ENCODE measurements at regions not wholly inside any gene's neighbourhood (a gene's known extent, or its start where the extent isn't known, plus 50 kb on each side); places are given as distances from the start of the nearest gene placed in this dataset.
"Not testable (repeated sequence)": the region's sequence is repeated elsewhere in the genome, so short reads cannot be mapped to it uniquely, and the experiment has no call there.

GRCh38 chr9:107824556-107824955 lies 335.0 kb upstream of the KLF4 start:
- DNase-seq: no peak
- no peak overlapping the region for H3K4me3 ChIP-seq
- H3K36me3 ChIP-seq: no peaks in the 10 kb centered on the region
- H3K27ac ChIP-seq: no peak overlapping the region
- intact Hi-C loops (cut with DNase I; ENCODE audit: low total_unique reads): no loop called here
- H3K4me1 ChIP-seq: no peaks in the 10 kb centered on the region
- H3K27me3 ChIP-seq: no peaks in the 10 kb centered on the region
- no peaks in the 10 kb centered on the region for H3K9me3 ChIP-seq
- TF ChIP-seq CTCF (IDR thresholded peaks at IDR 0.05): no peak

GRCh38 chr9:107819772-107820565 lies 330.4 kb upstream of the KLF4 start:
- Histone ChIP-seq H3K36me3 (no peaks in the 10 kb centered on the region), H3K27ac (no peak overlapping the region), H3K4me1 (no peaks in the 10 kb centered on the region), H3K27me3 (no peaks in the 10 kb centered on the region), H3K4me3 (no peak overlapping the region), H3K9me3 (no peaks in the 10 kb centered on the region)
- TF ChIP-seq CTCF (IDR thresholded peaks at IDR 0.05): no peak
- no peak for DNase-seq
- intact Hi-C loops (cut with DNase I; ENCODE audit: low total_unique reads): no loop called here

- DNase-seq; H3K27me3 ChIP-seq; H3K27ac ChIP-seq; H3K9me3 ChIP-seq; H3K4me1 ChIP-seq; H3K36me3 ChIP-seq; intact Hi-C loops (cut with DNase I; ENCODE audit: low total_unique reads); H3K4me3 ChIP-seq: not testable (repeated sequence)
Measured at GRCh38 chr9:107818503-107818829, 328.9 kb upstream of the KLF4 start.

GRCh38 chr9:107817595-107818502 lies 328.3 kb upstream of the KLF4 start:
- intact Hi-C loops (cut with DNase I; ENCODE audit: low total_unique reads); H3K4me1 ChIP-seq; H3K9me3 ChIP-seq; H3K4me3 ChIP-seq; H3K27ac ChIP-seq; DNase-seq; H3K27me3 ChIP-seq; H3K36me3 ChIP-seq: not testable (repeated sequence)

- DNase-seq: no peak
- Histone ChIP-seq H3K27me3 (no peaks in the 10 kb centered on the region), H3K27ac (no peak overlapping the region), H3K36me3 (no peaks in the 10 kb centered on the region), H3K4me3 (no peak overlapping the region), H3K9me3 (no peaks in the 10 kb centered on the region), H3K4me1 (no peaks in the 10 kb centered on the region)
- intact Hi-C loops (cut with DNase I; ENCODE audit: low total_unique reads): no loop called here
- no peak for TF ChIP-seq CTCF (IDR thresholded peaks at IDR 0.05)
Measured at GRCh38 chr9:107816561-107817021, 327.0 kb upstream of the KLF4 start.

- Histone ChIP-seq H3K27ac (no peak overlapping the region), H3K4me1 (no peaks in the 10 kb centered on the region), H3K36me3 (no peaks in the 10 kb centered on the region), H3K27me3 (no peaks in the 10 kb centered on the region), H3K4me3 (no peak overlapping the region), H3K9me3 (no peaks in the 10 kb centered on the region)
- DNase-seq: no peak
- intact Hi-C loops (cut with DNase I; ENCODE audit: low total_unique reads): no loop called here
- TF ChIP-seq CTCF (IDR thresholded peaks at IDR 0.05): no peak
Measured at GRCh38 chr9:107815782-107816560, 326.4 kb upstream of the KLF4 start.
